Epithelial cell of proximal tubule (primary cell): ENCODE measurements at regions not wholly inside any gene's neighbourhood (a gene's known extent, or its start where the extent isn't known, plus 50 kb on each side); places are given as distances from the start of the nearest gene placed in this dataset.

Experiments used
- DNase-seq: peaks from one replicate; pipeline ENCODE4 v3.0.0-alpha.2; 2011; ENCODE audit warnings: low read depth
- H3K4me3 ChIP-seq: 2 replicates; pipeline ENCODE4 v1.5.1; 2011; ENCODE audit warnings: low read depth, mild to moderate bottlenecking, low read length
- TF ChIP-seq, protein P1 (sequence below): conservative IDR thresholded peaks from 2 replicates; pipeline ENCODE4 v1.5.1; 2012; ENCODE audit warnings: low read depth, mild to moderate bottlenecking, low read length

DNA sequence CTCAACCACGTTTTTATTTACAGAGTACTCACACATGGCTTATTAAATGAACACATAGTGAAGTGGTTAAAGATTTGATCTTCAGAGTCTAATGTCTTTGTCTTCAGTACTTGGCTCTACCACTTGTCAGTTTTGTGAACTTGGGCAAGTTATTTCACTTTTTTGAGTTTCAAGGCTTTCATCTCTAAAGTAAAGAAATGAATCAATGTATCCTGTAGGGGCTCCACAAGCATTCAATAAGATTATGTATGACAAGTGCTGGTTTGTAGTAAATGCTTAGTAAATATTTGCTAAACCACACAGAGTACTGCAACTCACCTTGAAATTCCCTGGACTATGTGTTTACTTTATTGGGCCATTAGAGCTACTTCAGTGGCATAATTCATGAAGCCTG is 446.0 kb upstream of the GOT2 start:
- TF ChIP-seq, protein P1, sequence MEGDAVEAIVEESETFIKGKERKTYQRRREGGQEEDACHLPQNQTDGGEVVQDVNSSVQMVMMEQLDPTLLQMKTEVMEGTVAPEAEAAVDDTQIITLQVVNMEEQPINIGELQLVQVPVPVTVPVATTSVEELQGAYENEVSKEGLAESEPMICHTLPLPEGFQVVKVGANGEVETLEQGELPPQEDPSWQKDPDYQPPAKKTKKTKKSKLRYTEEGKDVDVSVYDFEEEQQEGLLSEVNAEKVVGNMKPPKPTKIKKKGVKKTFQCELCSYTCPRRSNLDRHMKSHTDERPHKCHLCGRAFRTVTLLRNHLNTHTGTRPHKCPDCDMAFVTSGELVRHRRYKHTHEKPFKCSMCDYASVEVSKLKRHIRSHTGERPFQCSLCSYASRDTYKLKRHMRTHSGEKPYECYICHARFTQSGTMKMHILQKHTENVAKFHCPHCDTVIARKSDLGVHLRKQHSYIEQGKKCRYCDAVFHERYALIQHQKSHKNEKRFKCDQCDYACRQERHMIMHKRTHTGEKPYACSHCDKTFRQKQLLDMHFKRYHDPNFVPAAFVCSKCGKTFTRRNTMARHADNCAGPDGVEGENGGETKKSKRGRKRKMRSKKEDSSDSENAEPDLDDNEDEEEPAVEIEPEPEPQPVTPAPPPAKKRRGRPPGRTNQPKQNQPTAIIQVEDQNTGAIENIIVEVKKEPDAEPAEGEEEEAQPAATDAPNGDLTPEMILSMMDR: no peak
- no peak for DNase-seq
- H3K4me3 ChIP-seq: no peak overlapping the region

DNA sequence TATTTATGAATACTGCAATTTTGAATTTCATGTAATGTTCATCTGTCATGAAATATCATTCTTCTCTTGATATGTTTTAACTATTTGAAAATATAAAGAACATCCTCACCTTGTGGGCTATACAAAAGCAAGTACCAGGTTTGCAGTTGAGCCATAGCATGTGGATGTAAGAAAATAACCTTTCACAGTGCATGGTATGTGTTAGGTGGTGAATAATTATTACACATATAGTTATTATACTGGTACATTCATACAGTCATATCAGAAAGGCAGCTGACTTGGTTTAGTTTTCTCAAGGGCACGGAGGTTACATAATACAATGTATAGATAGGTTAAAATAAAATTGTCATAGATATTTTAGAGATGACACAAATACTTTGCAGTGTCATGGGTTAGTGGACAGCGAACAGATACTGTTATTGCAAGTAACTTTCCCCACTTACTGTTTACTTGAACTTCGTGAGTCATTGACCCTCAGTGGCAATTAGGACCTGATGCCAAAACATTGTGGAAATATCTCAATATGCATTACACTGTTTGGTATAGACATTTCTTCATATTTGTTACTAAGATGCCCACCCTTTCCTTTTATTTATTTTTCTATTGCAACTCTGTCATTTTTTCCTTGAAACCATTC is 445.4 kb upstream of the GOT2 start:
- TF ChIP-seq, protein P1: no peak
- no peak overlapping the region for H3K4me3 ChIP-seq
- no peak for DNase-seq

DNA sequence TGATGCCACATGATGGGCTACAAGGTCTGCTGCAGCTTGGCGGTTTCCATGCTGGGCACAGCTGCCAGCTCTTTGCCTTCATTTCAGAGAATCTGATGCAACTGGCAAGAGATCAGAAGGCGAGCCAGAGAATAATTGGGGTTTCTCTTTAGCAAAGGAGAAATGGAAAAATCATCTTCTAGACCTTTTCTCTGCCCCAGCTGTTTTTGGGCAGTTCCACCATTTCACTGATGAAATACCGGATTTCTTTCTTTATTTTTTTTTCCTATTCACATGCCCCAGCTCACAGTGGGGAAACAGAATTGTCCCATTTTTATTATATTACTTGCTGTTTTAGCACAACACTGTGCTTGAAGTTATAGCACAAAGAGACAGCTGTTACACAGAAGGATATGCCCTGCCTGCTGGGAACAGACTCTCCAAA is 439.3 kb upstream of the GOT2 start:
- DNase-seq: no peak
- TF ChIP-seq, protein P1: no peak
- H3K4me3 ChIP-seq: no peak overlapping the region

DNA sequence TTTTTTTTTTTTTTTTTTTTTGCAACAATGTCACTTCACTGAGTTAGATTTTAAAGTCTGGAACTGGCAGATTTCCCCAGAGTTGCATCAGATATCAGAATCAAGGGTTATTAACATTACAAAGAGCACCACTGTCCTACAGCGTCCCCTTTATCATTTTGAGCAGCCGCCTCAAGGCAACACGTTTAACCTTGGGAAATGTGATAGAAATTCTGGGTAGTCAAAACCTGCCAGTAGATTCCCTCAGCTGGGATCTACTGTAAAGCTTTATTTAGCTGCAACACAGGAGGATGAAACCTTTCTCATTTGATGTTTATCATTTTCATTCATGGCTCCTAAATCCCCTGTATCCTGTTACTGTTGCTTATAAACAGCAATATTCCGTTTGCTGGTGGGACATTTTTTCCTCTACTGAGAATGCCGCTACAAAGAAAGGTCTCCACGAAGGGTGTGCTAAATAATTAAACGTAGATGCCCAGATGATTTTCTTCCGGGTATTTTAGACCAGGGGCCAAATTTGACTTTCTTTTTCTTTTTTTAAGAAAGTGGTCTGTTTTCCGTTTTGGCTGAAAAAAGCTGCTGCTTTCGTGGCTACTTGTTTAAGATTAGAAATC is 436.1 kb upstream of the GOT2 start:
- no peak for DNase-seq
- TF ChIP-seq, protein P1: no peak

DNA sequence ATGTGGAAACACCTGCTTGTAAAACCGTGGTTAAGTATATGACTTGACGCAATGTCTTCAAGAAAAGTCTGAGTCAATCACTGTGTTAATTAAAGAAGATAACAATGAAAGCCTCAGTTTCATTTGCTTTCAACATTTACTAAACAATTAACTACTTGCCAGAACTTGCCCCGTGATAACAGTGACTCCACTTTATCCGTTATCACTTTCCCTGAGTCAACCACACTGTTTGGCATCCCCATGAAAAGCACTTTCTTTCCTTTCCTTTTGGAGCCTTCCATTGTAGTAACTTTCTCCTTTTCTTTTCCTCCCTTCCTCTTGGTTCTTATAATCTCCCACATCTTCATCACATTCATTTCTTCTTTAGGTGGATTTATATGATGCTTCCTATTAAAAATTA is 435.1 kb upstream of the GOT2 start:
- no peak overlapping the region for H3K4me3 ChIP-seq
- no peak for DNase-seq
- TF ChIP-seq, protein P1: no peak

More for the DNA sequence above, 436.1 kb upstream of the GOT2 start:
- H3K4me3 ChIP-seq: no peak overlapping the region

DNA sequence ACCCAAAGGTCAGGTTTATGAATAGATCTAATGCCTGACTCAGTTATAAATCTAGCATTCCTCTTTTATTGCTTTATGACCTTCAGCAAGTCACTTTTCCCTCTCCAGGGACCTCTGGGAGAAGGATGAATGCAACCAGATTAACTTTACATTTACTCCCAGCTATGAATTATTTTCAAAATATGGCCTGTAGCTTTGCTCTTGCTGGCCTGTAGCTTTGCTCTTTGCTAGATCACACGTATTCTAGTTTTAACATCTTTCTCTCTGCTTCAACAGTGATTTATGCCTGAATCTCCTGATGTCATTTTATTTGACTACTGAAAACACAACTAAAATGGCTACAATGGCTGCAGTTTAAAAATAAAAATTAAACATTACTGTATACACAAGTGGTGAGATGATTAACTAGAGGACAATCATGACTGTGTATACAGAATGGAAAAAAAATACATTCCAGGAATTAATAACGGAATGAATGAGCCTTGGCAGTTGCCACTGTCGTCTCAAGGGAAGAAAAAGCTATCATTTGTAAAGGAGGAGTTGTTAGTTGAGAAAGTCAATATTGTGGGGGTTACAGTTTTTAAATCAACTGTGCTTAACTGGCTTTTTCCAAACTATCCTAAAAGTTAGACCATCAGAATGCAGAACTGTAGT is 434.5 kb upstream of the GOT2 start:
- TF ChIP-seq, protein P1: no peak
- no peak for DNase-seq
- no peak overlapping the region for H3K4me3 ChIP-seq
